DND-41 (cell line): ENCODE measurements at regions not wholly inside any gene's neighbourhood (a gene's known extent, or its start where the extent isn't known, plus 50 kb on each side); places are given as distances from the start of the nearest gene placed in this dataset.
A peak's percentile ranks its signal among the peaks of the same experiment; 100 is the strongest.

Experiments
- ATAC-seq: fragments of 200-7000 bp; cut with Tn5 transposase; 3 replicates; pipeline ENCODE4 v1.9.1; 2021; ENCODE audit warnings: low read depth; ENCODE audit not compliant: insufficient read depth
- DNase-seq: peaks from one replicate; pipeline ENCODE4 v3.0.0-alpha.2; 2020
- H2AFZ ChIP-seq: 2 replicates; pipeline ENCODE4 v1.6.0; 2012; ENCODE audit warnings: low read depth, low read length
- H3K27ac ChIP-seq: 2 replicates; pipeline ENCODE4 v1.5.1; 2012; ENCODE audit warnings: low read length, inconsistent platforms
- H3K27me3 ChIP-seq: fragments of 200-600 bp; sonication (generic); 2 replicates; pipeline ENCODE4 v1.6.0; 2012; ENCODE audit warnings: low read length, mild to moderate bottlenecking, inconsistent platforms; ENCODE audit not compliant: insufficient read depth, poor library complexity
- H3K36me3 ChIP-seq: 2 replicates; pipeline ENCODE4 v1.5.1; 2012; ENCODE audit warnings: low read length, inconsistent platforms; ENCODE audit not compliant: insufficient read depth
- H3K4me1 ChIP-seq: 2 replicates; pipeline ENCODE4 v1.5.1; 2012; ENCODE audit warnings: mild to moderate bottlenecking, low read length; ENCODE audit not compliant: insufficient read depth
- H3K4me2 ChIP-seq: 2 replicates; pipeline ENCODE4 v1.6.0; 2012; ENCODE audit warnings: mild to moderate bottlenecking, moderate library complexity, low read length, inconsistent platforms; ENCODE audit not compliant: insufficient read depth
- H3K4me3 ChIP-seq, 2 experiments: fragments of 200-600 bp in 1 of 2; shearing (Covaris generic) in 1 of 2; 2 replicates each; pipeline ENCODE4 v1.5.1; 2012 to 2016; ENCODE audit warnings: inconsistent platforms in 2 of 2, low read length in 2 of 2, mild to moderate bottlenecking in 2 of 2, low read depth in 1 of 2, moderate library complexity in 1 of 2
- H3K79me2 ChIP-seq: 2 replicates; pipeline ENCODE4 v1.6.0; 2012; ENCODE audit warnings: low read length, inconsistent platforms; ENCODE audit not compliant: insufficient read depth
- H3K9ac ChIP-seq: 2 replicates; pipeline ENCODE4 v1.6.0; 2012; ENCODE audit warnings: low read depth, mild to moderate bottlenecking, inconsistent platforms, low read length, moderate library complexity
- H3K9me3 ChIP-seq: 2 replicates; pipeline ENCODE4 v1.5.1; 2012; ENCODE audit warnings: low read length, moderate library complexity, mild to moderate bottlenecking, inconsistent platforms; ENCODE audit not compliant: insufficient read depth, severe bottlenecking
- H4K20me1 ChIP-seq: 2 replicates; pipeline ENCODE4 v1.6.0; 2012; ENCODE audit warnings: low read length; ENCODE audit not compliant: insufficient read depth
- EZH2 ChIP-seq: IDR thresholded peaks from 3 replicates; pipeline ENCODE4 v1.6.1; 2012; ENCODE audit warnings: borderline replicate concordance, low read depth, mild to moderate bottlenecking, moderate library complexity, low read length, inconsistent platforms; ENCODE audit not compliant: severe bottlenecking
- TF ChIP-seq, protein P1 (sequence below): IDR thresholded peaks from 2 replicates; pipeline ENCODE4 v1.5.1; 2012; ENCODE audit warnings: borderline replicate concordance, low read length, moderate library complexity, mild to moderate bottlenecking; ENCODE audit not compliant: poor library complexity, severe bottlenecking; ENCODE audit errors: extremely low read depth

DNA sequence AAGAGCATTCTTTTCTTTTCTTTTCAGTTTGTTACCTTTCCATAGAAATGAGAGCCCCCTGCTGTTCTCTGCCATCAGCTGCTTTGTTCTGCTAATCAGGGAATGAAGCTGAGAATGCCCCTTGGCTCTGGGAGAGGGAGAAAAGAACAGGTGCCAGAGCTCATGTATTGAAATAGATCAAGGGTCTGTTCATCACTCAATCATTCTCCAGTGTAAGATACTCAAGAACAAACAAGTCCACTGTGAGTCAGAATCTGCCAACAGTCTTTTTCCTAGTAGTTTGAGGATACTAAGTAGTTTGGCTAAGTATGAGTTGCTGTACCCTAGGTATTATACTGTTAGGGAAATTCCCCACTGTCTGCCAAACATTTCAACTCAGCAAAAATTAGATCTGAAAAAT is 144.3 kb downstream of the RTL3 start:
- H3K27ac ChIP-seq = no peak overlapping the region
- DNase-seq = no peak

DNA sequence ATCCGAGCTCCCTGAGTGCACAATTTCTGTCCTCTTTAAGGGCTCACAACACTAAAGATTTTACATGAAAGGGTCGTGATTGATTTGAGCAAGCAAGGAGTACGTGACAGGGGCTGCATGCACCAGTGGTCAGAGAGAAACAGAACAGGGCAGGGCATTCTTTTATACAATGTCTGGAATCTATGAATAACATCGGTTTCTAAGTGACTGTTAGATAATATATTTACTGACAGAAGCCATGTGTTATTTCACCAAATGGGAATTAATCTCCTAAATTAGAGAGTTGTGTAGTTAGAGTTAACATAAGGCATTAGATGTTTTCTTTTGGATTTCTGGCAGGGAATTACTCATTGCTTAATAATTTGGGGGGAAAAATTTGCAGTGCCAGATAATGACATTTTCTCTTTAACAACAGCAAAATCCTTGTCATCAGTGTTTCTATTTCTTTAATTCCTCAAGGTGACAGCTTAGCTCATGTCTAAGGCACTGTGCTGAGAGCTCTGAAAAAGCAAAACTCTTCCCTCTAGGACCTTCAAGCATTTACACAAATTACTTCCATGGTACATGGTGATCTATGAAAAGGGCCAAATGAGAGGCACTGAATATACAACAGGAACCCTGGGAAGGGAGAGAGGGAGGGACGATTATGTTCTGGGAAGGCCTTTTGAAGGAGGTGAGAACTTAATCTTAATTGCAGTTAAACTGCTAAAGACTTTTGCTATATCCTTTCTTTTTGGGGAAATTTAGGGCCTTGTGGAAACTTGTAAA is 145.0 kb downstream of the RTL3 start:
- DNase-seq (no peak), ATAC-seq (no peak)
- H3K36me3 ChIP-seq = no peaks in the 10 kb centered on the region
- no peak overlapping the region for H3K4me3 ChIP-seq
- no peaks in the 10 kb centered on the region for H3K9me3 ChIP-seq
- TF ChIP-seq, protein P1, sequence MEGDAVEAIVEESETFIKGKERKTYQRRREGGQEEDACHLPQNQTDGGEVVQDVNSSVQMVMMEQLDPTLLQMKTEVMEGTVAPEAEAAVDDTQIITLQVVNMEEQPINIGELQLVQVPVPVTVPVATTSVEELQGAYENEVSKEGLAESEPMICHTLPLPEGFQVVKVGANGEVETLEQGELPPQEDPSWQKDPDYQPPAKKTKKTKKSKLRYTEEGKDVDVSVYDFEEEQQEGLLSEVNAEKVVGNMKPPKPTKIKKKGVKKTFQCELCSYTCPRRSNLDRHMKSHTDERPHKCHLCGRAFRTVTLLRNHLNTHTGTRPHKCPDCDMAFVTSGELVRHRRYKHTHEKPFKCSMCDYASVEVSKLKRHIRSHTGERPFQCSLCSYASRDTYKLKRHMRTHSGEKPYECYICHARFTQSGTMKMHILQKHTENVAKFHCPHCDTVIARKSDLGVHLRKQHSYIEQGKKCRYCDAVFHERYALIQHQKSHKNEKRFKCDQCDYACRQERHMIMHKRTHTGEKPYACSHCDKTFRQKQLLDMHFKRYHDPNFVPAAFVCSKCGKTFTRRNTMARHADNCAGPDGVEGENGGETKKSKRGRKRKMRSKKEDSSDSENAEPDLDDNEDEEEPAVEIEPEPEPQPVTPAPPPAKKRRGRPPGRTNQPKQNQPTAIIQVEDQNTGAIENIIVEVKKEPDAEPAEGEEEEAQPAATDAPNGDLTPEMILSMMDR = no peak
- no peak for TF ChIP-seq EZH2
- H3K4me2 ChIP-seq = no peak overlapping the region
- no peak overlapping the region for H3K9ac ChIP-seq
- H3K27me3 ChIP-seq = no peaks in the 10 kb centered on the region
- no peaks in the 10 kb centered on the region for H4K20me1 ChIP-seq
- H3K27ac ChIP-seq = no peak overlapping the region
- H3K4me1 ChIP-seq = peaks cover 22% of the 10 kb centered on the region
- no peak overlapping the region for H2AFZ ChIP-seq
- no peaks in the 10 kb centered on the region for H3K79me2 ChIP-seq

More for the DNA sequence above, 144.3 kb downstream of the RTL3 start:
- Histone ChIP-seq H3K9ac (no peak overlapping the region), H3K27me3 (no peaks in the 10 kb centered on the region), H3K36me3 (no peaks in the 10 kb centered on the region), H2AFZ (no peak overlapping the region), H3K4me3 (no peak overlapping the region), H3K4me2 (no peak overlapping the region), H3K4me1 (peaks cover 22% of the 10 kb centered on the region), H3K79me2 (no peaks in the 10 kb centered on the region), H3K9me3 (no peaks in the 10 kb centered on the region), H4K20me1 (no peaks in the 10 kb centered on the region)
- no peak for ATAC-seq
- TF ChIP-seq EZH2 = no peak
- TF ChIP-seq, protein P1 = peak; percentile 38

DNA sequence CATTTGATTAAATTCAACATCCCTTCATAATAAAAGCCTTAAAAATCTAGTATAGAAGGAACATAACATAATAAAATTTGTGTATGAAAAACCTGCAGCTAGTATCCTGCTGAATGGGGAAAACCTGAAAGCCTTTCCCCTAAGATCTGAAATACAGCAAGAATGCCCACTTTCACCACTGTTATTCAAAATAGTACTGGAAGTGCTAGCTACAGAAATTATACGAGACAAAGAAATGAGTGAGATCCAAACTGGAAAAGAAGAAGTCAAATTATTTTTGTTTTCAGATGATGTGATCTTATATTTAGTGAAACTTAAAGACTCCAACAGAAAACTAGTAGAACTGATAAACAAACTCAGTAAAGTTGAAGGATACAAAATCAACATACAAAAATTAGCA is 152.9 kb downstream of the RTL3 start:
- ATAC-seq (no peak), DNase-seq (no peak)
- Histone ChIP-seq H3K4me3 (no peak overlapping the region), H4K20me1 (no peaks in the 10 kb centered on the region), H3K27me3 (no peaks in the 10 kb centered on the region), H3K4me1 (peaks cover 8% of the 10 kb centered on the region), H3K79me2 (no peaks in the 10 kb centered on the region), H2AFZ (no peak overlapping the region), H3K27ac (no peak overlapping the region), H3K9ac (no peak overlapping the region), H3K4me2 (no peak overlapping the region), H3K36me3 (no peaks in the 10 kb centered on the region), H3K9me3 (no peaks in the 10 kb centered on the region)
- TF ChIP-seq, protein P1 = no peak
- no peak for TF ChIP-seq EZH2
